WTC11 (cell line): ENCODE measurements at regions not wholly inside any gene's neighbourhood (a gene's known extent, or its start where the extent isn't known, plus 50 kb on each side); places are given as distances from the start of the nearest gene placed in this dataset.
A peak's percentile ranks its signal among the peaks of the same experiment; 100 is the strongest.

ENCODE experiments used
- ATAC-seq: fragments of 200-7000 bp; cut with Tn5 transposase; 2 replicates; pipeline ENCODE4 v1.10.0; 2021; ENCODE audit warnings: mild to moderate bottlenecking, moderate library complexity
- CTCF ChIA-PET: fragments of 300-600 bp; sonication (Branson Sonifier 250); formaldehyde crosslinking; loops from one replicate; lab custom pipeline; 2021; ENCODE audit warnings: antibody characterized with exemption; lab: Charles Lee
- POLR2A ChIA-PET: fragments of 350-600 bp; sonication (Branson Sonifier 250); formaldehyde crosslinking; loops from one replicate; lab custom pipeline; 2021; ENCODE audit warnings: antibody characterized with exemption; lab: Charles Lee
- DNase-seq: peaks from one replicate; pipeline ENCODE4 v3.0.0; 2021; ENCODE audit warnings: low spot score
- H3K27ac Mint-ChIP-seq: 2 replicates; pipeline ENCODE4 v1.8.0; 2021; ENCODE audit warnings: mixed read lengths
- H3K27me3 Mint-ChIP-seq: 2 replicates; pipeline ENCODE4 v1.8.0; 2021; ENCODE audit warnings: low read depth, mild to moderate bottlenecking, moderate library complexity, mixed read lengths
- H3K36me3 Mint-ChIP-seq: 2 replicates; pipeline ENCODE4 v1.8.0; 2021; ENCODE audit warnings: mixed read lengths
- H3K4me1 Mint-ChIP-seq: 2 replicates; pipeline ENCODE4 v1.8.0; 2022; ENCODE audit warnings: mixed read lengths
- H3K4me3 Mint-ChIP-seq: 2 replicates; pipeline ENCODE4 v1.8.0; 2021; ENCODE audit warnings: mild to moderate bottlenecking, moderate library complexity, mixed read lengths
- H3K9me3 Mint-ChIP-seq: 2 replicates; pipeline ENCODE4 v1.8.0; 2021; ENCODE audit warnings: mixed read lengths
- CREB1 ChIP-seq: sonication (generic); formaldehyde crosslinking; IDR thresholded peaks from 2 replicates; pipeline ENCODE4 v1.8.0; 2023; ENCODE audit warnings: mild to moderate bottlenecking, missing genetic modification reagents
- CREM ChIP-seq: sonication (generic); formaldehyde crosslinking; IDR thresholded peaks from 2 replicates; pipeline ENCODE4 v1.8.1; 2022; ENCODE audit warnings: mild to moderate bottlenecking, missing genetic modification reagents, moderate library complexity
- ESRRA ChIP-seq: sonication (generic); formaldehyde crosslinking; IDR thresholded peaks from 2 replicates; pipeline ENCODE4 v1.8.1; 2022; ENCODE audit warnings: mild to moderate bottlenecking, missing genetic modification reagents, borderline replicate concordance
- GRHL2 ChIP-seq: fragments of 250-450 bp; sonication (Bioruptor Pico); IDR thresholded peaks from 2 replicates; pipeline ENCODE4 v1.8.0; 2022; ENCODE audit warnings: mild to moderate bottlenecking, moderate library complexity; ENCODE audit not compliant: insufficient replicate concordance, severe bottlenecking
- HMGA2 ChIP-seq: fragments of 250-450 bp; sonication (Bioruptor Pico); IDR thresholded peaks from 2 replicates; pipeline ENCODE4 v1.4.0; 2021; ENCODE audit warnings: mild to moderate bottlenecking, moderate library complexity
- JUN ChIP-seq: sonication (generic); formaldehyde crosslinking; IDR thresholded peaks from 2 replicates; pipeline ENCODE4 v1.8.0; 2023; ENCODE audit warnings: mild to moderate bottlenecking, missing genetic modification reagents
- MXD4 ChIP-seq: fragments of 250-450 bp; sonication (Bioruptor Pico); IDR thresholded peaks from 2 replicates; pipeline ENCODE4 v1.8.0; 2021; ENCODE audit warnings: mild to moderate bottlenecking, moderate library complexity, borderline replicate concordance
- MYBL2 ChIP-seq: sonication (generic); formaldehyde crosslinking; IDR thresholded peaks from 2 replicates; pipeline ENCODE4 v1.8.1; 2023; ENCODE audit warnings: mild to moderate bottlenecking, moderate library complexity, missing genetic modification reagents
- NR1H2 ChIP-seq: sonication (generic); formaldehyde crosslinking; IDR thresholded peaks from 2 replicates; pipeline ENCODE4 v1.9.0; 2021; ENCODE audit warnings: mild to moderate bottlenecking, moderate library complexity, missing genetic modification reagents
- NR2C2 ChIP-seq: sonication (generic); formaldehyde crosslinking; IDR thresholded peaks from 2 replicates; pipeline ENCODE4 v1.8.0; 2022; ENCODE audit warnings: mild to moderate bottlenecking, missing genetic modification reagents
- OVOL2 ChIP-seq: fragments of 250-450 bp; sonication (Bioruptor Pico); IDR thresholded peaks from 2 replicates; pipeline ENCODE4 v1.9.0; 2021; ENCODE audit warnings: mild to moderate bottlenecking, borderline replicate concordance
- RELA ChIP-seq: sonication (generic); formaldehyde crosslinking; IDR thresholded peaks from 2 replicates; pipeline ENCODE4 v1.8.1; 2022; ENCODE audit warnings: missing genetic modification reagents, mild to moderate bottlenecking, borderline replicate concordance
- SMAD4 ChIP-seq: sonication (generic); formaldehyde crosslinking; IDR thresholded peaks from 2 replicates; pipeline ENCODE4 v1.8.0; 2022; ENCODE audit warnings: mild to moderate bottlenecking, missing genetic modification reagents
- SOX15 ChIP-seq: fragments of 250-450 bp; sonication (Bioruptor Pico); IDR thresholded peaks from 2 replicates; pipeline ENCODE4 v1.9.0; 2021; ENCODE audit warnings: mild to moderate bottlenecking
- TCF7 ChIP-seq: sonication (generic); formaldehyde crosslinking; IDR thresholded peaks from 2 replicates; pipeline ENCODE4 v1.8.0; 2022; ENCODE audit warnings: mild to moderate bottlenecking, low read depth, missing genetic modification reagents, moderate library complexity
- TP53 ChIP-seq: sonication (generic); formaldehyde crosslinking; IDR thresholded peaks from 2 replicates; pipeline ENCODE4 v1.8.1; 2023; ENCODE audit warnings: mild to moderate bottlenecking, missing genetic modification reagents
- ZNF138 ChIP-seq: sonication (generic); formaldehyde crosslinking; conservative IDR thresholded peaks from 2 replicates; pipeline ENCODE4 v1.8.1; 2022; ENCODE audit warnings: mild to moderate bottlenecking, moderate library complexity, missing genetic modification reagents
- ZNF219 ChIP-seq: sonication (generic); formaldehyde crosslinking; IDR thresholded peaks from 2 replicates; pipeline ENCODE4 v1.8.0; 2023; ENCODE audit warnings: missing genetic modification reagents, mild to moderate bottlenecking, borderline replicate concordance
- ZNF263 ChIP-seq: sonication (generic); formaldehyde crosslinking; IDR thresholded peaks from 2 replicates; pipeline ENCODE4 v1.8.1; 2022; ENCODE audit warnings: low read depth, mild to moderate bottlenecking, moderate library complexity, missing genetic modification reagents
- ZNF396 ChIP-seq: fragments of 250-450 bp; sonication (Bioruptor Pico); IDR thresholded peaks from 2 replicates; pipeline ENCODE4 v1.8.0; 2021; ENCODE audit warnings: mild to moderate bottlenecking, moderate library complexity, borderline replicate concordance
- TF ChIP-seq, protein P1 (sequence below): fragments of 200-600 bp; IDR thresholded peaks from 2 replicates; pipeline ENCODE4 v1.8.0; 2022; ENCODE audit warnings: antibody characterized with exemption
- TF ChIP-seq, protein P2 (sequence below): sonication (generic); formaldehyde crosslinking; IDR thresholded peaks from 2 replicates; pipeline ENCODE4 v1.8.1; 2023; ENCODE audit warnings: mild to moderate bottlenecking, missing genetic modification reagents, moderate library complexity
- TF ChIP-seq, protein P3 (sequence below): sonication (generic); formaldehyde crosslinking; IDR thresholded peaks from 2 replicates; pipeline ENCODE4 v1.8.1; 2023; ENCODE audit warnings: mild to moderate bottlenecking, missing genetic modification reagents, borderline replicate concordance
- TF ChIP-seq, protein P4 (sequence below): sonication (generic); formaldehyde crosslinking; IDR thresholded peaks from 2 replicates; pipeline ENCODE4 v1.8.1; 2023; ENCODE audit warnings: mild to moderate bottlenecking, moderate library complexity, missing genetic modification reagents
- TF ChIP-seq, protein P5 (sequence below): sonication (generic); formaldehyde crosslinking; IDR thresholded peaks from 2 replicates; pipeline ENCODE4 v1.8.0; 2022; ENCODE audit warnings: mild to moderate bottlenecking, missing genetic modification reagents

DNA sequence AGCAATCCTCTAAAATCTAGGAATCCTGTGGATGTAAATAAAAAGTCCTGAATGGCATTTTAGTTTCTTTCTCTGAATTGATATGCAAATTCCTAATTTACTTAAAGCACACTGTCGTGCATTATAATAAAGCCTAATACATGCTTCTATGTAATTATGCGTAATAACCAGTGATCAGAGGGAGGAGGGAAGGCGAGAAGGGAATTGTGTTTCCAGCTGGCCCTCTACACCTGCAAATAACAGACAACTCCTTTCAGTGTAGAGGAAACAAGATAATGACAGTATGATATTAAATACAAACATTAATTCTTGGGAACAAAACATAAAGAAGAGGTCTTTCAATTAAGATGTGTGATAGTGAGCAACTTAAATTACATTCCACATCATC is 419.6 kb upstream of the LCORL start (continued):
- TF ChIP-seq, protein P1, sequence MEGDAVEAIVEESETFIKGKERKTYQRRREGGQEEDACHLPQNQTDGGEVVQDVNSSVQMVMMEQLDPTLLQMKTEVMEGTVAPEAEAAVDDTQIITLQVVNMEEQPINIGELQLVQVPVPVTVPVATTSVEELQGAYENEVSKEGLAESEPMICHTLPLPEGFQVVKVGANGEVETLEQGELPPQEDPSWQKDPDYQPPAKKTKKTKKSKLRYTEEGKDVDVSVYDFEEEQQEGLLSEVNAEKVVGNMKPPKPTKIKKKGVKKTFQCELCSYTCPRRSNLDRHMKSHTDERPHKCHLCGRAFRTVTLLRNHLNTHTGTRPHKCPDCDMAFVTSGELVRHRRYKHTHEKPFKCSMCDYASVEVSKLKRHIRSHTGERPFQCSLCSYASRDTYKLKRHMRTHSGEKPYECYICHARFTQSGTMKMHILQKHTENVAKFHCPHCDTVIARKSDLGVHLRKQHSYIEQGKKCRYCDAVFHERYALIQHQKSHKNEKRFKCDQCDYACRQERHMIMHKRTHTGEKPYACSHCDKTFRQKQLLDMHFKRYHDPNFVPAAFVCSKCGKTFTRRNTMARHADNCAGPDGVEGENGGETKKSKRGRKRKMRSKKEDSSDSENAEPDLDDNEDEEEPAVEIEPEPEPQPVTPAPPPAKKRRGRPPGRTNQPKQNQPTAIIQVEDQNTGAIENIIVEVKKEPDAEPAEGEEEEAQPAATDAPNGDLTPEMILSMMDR: no peak
- TF ChIP-seq HMGA2 (CRISPR knock-in tag) (no peak), NR2C2 (CRISPR knock-in tag) (no peak)

DNA sequence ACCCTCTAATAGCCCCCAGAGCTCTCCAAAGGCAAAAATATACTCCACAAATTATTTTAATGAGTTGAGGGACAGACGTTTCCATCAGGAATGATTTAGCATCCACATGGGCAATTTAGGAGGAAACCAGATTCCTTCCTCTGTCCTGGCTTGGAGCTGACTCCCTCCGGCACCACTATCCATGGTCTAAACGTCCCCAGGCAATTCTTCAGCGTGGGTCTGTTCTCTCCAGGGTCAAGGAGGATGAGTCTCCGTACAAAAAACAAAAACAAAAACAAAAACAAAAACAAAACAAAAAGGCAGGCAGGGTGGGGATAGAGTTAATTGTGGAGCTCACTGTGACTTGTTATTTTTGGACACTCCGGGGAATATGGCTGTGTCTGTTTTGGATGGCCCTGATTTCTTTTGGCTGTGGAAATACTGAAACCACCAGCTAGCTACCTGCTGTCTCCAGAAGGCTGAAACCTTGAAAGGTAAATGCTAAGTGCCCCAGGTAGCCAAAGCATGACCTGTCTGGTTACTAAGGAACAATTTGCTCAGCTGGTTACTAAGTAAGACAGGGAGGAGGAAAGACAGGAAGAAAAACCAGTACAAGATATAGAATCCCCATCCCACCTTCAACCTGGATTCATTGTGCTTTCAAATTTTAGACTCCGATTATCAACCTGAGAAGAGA is 419.1 kb upstream of the LCORL start:
- Mint-ChIP-seq H3K4me3 (no peak overlapping the region), H3K36me3 (peaks cover 16% of the 10 kb centered on the region), H3K27me3 (no peaks in the 10 kb centered on the region), H3K9me3 (peaks cover 28% of the 10 kb centered on the region), H3K27ac (peak overlapping the region; percentile 34), H3K4me1 (peaks cover 10% of the 10 kb centered on the region)
- ChIA-PET POLR2A (no interaction called here), CTCF (no interaction called here)
- peak; percentile 78 for ATAC-seq
- no peak for DNase-seq
- TF ChIP-seq TP53 (CRISPR knock-in tag) (no peak), MXD4 (CRISPR knock-in tag) (no peak), SOX15 (CRISPR knock-in tag) (no peak), ZNF219 (CRISPR knock-in tag) (no peak), ZNF263 (CRISPR knock-in tag) (no peak), CREB1 (CRISPR knock-in tag) (no peak), OVOL2 (CRISPR knock-in tag) (no peak), SMAD4 (no peak), JUN (no peak), GRHL2 (no peak)
- TF ChIP-seq, protein P2, sequence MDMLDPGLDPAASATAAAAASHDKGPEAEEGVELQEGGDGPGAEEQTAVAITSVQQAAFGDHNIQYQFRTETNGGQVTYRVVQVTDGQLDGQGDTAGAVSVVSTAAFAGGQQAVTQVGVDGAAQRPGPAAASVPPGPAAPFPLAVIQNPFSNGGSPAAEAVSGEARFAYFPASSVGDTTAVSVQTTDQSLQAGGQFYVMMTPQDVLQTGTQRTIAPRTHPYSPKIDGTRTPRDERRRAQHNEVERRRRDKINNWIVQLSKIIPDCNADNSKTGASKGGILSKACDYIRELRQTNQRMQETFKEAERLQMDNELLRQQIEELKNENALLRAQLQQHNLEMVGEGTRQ (CRISPR knock-in tag): no peak
- TF ChIP-seq, protein P3, sequence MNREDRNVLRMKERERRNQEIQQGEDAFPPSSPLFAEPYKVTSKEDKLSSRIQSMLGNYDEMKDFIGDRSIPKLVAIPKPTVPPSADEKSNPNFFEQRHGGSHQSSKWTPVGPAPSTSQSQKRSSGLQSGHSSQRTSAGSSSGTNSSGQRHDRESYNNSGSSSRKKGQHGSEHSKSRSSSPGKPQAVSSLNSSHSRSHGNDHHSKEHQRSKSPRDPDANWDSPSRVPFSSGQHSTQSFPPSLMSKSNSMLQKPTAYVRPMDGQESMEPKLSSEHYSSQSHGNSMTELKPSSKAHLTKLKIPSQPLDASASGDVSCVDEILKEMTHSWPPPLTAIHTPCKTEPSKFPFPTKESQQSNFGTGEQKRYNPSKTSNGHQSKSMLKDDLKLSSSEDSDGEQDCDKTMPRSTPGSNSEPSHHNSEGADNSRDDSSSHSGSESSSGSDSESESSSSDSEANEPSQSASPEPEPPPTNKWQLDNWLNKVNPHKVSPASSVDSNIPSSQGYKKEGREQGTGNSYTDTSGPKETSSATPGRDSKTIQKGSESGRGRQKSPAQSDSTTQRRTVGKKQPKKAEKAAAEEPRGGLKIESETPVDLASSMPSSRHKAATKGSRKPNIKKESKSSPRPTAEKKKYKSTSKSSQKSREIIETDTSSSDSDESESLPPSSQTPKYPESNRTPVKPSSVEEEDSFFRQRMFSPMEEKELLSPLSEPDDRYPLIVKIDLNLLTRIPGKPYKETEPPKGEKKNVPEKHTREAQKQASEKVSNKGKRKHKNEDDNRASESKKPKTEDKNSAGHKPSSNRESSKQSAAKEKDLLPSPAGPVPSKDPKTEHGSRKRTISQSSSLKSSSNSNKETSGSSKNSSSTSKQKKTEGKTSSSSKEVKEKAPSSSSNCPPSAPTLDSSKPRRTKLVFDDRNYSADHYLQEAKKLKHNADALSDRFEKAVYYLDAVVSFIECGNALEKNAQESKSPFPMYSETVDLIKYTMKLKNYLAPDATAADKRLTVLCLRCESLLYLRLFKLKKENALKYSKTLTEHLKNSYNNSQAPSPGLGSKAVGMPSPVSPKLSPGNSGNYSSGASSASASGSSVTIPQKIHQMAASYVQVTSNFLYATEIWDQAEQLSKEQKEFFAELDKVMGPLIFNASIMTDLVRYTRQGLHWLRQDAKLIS (CRISPR knock-in tag): no peak
- TF ChIP-seq, protein P4, sequence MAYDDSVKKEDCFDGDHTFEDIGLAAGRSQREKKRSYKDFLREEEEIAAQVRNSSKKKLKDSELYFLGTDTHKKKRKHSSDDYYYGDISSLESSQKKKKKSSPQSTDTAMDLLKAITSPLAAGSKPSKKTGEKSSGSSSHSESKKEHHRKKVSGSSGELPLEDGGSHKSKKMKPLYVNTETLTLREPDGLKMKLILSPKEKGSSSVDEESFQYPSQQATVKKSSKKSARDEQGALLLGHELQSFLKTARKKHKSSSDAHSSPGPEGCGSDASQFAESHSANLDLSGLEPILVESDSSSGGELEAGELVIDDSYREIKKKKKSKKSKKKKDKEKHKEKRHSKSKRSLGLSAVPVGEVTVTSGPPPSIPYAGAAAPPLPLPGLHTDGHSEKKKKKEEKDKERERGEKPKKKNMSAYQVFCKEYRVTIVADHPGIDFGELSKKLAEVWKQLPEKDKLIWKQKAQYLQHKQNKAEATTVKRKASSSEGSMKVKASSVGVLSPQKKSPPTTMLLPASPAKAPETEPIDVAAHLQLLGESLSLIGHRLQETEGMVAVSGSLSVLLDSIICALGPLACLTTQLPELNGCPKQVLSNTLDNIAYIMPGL (CRISPR knock-in tag): no peak

DNA sequence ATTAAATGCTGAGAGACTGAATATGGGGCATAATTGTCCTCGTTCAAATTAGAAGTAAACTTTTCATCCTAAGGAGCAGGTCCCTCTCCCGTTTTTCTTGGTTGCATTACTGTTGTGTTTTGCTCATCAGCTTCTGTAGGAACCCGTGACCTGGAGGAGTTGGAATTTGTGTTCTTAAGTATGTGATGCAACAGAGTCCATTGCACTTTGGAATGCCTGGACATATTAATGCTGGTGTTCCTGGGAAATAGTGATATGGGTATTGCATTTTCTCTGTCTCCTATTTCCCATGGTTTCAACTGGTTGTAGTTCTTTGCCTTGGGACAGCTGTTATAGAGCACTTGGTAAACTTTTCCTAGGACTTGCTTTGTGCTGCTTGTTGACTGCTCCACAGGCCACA is 417.8 kb upstream of the LCORL start:
- ATAC-seq (no peak), DNase-seq (no peak)
- POLR2A ChIA-PET: no interaction called here
- H3K4me3 Mint-ChIP-seq: no peak overlapping the region
- H3K4me1 Mint-ChIP-seq: peaks cover 10% of the 10 kb centered on the region
- no peak overlapping the region for H3K27ac Mint-ChIP-seq
- peaks cover 16% of the 10 kb centered on the region for H3K9me3 Mint-ChIP-seq
- H3K27me3 Mint-ChIP-seq: no peaks in the 10 kb centered on the region
- CTCF ChIA-PET: no interaction called here
- peaks cover 5% of the 10 kb centered on the region for H3K36me3 Mint-ChIP-seq
- no peak for TF ChIP-seq CREM
- no peak for TF ChIP-seq SMAD4
- TF ChIP-seq ESRRA (CRISPR knock-in tag): no peak
- TF ChIP-seq, protein P5, sequence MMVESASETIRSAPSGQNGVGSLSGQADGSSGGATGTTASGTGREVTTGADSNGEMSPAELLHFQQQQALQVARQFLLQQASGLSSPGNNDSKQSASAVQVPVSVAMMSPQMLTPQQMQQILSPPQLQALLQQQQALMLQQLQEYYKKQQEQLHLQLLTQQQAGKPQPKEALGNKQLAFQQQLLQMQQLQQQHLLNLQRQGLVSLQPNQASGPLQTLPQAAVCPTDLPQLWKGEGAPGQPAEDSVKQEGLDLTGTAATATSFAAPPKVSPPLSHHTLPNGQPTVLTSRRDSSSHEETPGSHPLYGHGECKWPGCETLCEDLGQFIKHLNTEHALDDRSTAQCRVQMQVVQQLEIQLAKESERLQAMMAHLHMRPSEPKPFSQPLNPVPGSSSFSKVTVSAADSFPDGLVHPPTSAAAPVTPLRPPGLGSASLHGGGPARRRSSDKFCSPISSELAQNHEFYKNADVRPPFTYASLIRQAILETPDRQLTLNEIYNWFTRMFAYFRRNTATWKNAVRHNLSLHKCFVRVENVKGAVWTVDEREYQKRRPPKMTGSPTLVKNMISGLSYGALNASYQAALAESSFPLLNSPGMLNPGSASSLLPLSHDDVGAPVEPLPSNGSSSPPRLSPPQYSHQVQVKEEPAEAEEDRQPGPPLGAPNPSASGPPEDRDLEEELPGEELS (CRISPR knock-in tag): no peak
- no peak for TF ChIP-seq MYBL2 (CRISPR knock-in tag)
- TF ChIP-seq OVOL2 (CRISPR knock-in tag): no peak
- no peak for TF ChIP-seq TCF7 (CRISPR knock-in tag)
- no peak for TF ChIP-seq RELA (CRISPR knock-in tag)
- TF ChIP-seq ZNF138 (CRISPR knock-in tag): no peak
- TF ChIP-seq NR1H2 (CRISPR knock-in tag): no peak
- no peak for TF ChIP-seq ZNF396 (CRISPR knock-in tag)
